ENCODE measurements at regions not wholly inside any gene's neighbourhood (a gene's known extent, or its start where the extent isn't known, plus 50 kb on each side); places are given as distances from the start of the nearest gene placed in this dataset.

- Histone ChIP-seq H3K9ac (ENCODE audit: low read length in 3 of 3) (no peak overlapping the region), H3K36me3 (ENCODE audit: control insufficient read depth in 2 of 3, insufficient read depth in 3 of 3, low read length in 3 of 3) (no peaks in the 10 kb centered on the region), H3K4me3 (ENCODE audit: low read length in 3 of 3) (no peak overlapping the region), H3K9me3 (ENCODE audit: control insufficient read depth in 2 of 3, insufficient read depth in 1 of 3, low read length in 3 of 3) (no peaks in the 10 kb centered on the region), H3K4me1 (ENCODE audit: control insufficient read depth in 2 of 3, insufficient read depth in 2 of 3, low read depth in 1 of 3, low read length in 3 of 3) (peaks cover 0 to 4% (median 0%) of the 10 kb centered on the region in 3 donors), H3K27me3 (ENCODE audit: control insufficient read depth, insufficient read depth, low read length) (no peaks in the 10 kb centered on the region), H3K27ac (ENCODE audit: low read depth in 2 of 2, low read length in 2 of 2) (no peak overlapping the region)
- intact Hi-C loops (cut with DNase I) = no loop called here
- FAIRE-seq = no peak
- DNase-seq = peak in 4 of 5 donors; percentile 58 to 73 (median 65)
- TF ChIP-seq, protein P1, sequence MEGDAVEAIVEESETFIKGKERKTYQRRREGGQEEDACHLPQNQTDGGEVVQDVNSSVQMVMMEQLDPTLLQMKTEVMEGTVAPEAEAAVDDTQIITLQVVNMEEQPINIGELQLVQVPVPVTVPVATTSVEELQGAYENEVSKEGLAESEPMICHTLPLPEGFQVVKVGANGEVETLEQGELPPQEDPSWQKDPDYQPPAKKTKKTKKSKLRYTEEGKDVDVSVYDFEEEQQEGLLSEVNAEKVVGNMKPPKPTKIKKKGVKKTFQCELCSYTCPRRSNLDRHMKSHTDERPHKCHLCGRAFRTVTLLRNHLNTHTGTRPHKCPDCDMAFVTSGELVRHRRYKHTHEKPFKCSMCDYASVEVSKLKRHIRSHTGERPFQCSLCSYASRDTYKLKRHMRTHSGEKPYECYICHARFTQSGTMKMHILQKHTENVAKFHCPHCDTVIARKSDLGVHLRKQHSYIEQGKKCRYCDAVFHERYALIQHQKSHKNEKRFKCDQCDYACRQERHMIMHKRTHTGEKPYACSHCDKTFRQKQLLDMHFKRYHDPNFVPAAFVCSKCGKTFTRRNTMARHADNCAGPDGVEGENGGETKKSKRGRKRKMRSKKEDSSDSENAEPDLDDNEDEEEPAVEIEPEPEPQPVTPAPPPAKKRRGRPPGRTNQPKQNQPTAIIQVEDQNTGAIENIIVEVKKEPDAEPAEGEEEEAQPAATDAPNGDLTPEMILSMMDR (IDR thresholded peaks at IDR 0.05; ENCODE audit: borderline replicate concordance, extremely low read depth, insufficient read depth) = peak; percentile 48
Measured at GRCh38 chr2:236512902-236513435, 56.7 kb upstream of the ACKR3 start.

GRCh38 chr2:236513956-236514355 is 55.7 kb upstream of the ACKR3 start:
- Histone ChIP-seq H3K36me3 (ENCODE audit: control insufficient read depth in 2 of 3, insufficient read depth in 3 of 3, low read length in 3 of 3) (no peaks in the 10 kb centered on the region), H3K4me3 (ENCODE audit: low read length in 3 of 3) (no peak overlapping the region), H3K9ac (ENCODE audit: low read length in 3 of 3) (no peak overlapping the region), H3K27me3 (ENCODE audit: control insufficient read depth, insufficient read depth, low read length) (no peaks in the 10 kb centered on the region), H3K27ac (ENCODE audit: low read depth in 2 of 2, low read length in 2 of 2) (no peak overlapping the region), H3K9me3 (ENCODE audit: control insufficient read depth in 2 of 3, insufficient read depth in 1 of 3, low read length in 3 of 3) (no peaks in the 10 kb centered on the region), H3K4me1 (ENCODE audit: control insufficient read depth in 2 of 3, insufficient read depth in 2 of 3, low read depth in 1 of 3, low read length in 3 of 3) (peaks cover 0 to 4% (median 0%) of the 10 kb centered on the region in 3 donors)
- TF ChIP-seq, protein P1 (IDR thresholded peaks at IDR 0.05; ENCODE audit: borderline replicate concordance, extremely low read depth, insufficient read depth) = no peak
- intact Hi-C loops (cut with DNase I) = no loop called here
- no peak for FAIRE-seq
- no peak for DNase-seq

- no peak overlapping the region for H3K27ac ChIP-seq (ENCODE audit: low read depth in 2 of 2, low read length in 2 of 2)
- peaks cover 0 to 4% (median 0%) of the 10 kb centered on the region in 3 donors for H3K4me1 ChIP-seq (ENCODE audit: control insufficient read depth in 2 of 3, insufficient read depth in 2 of 3, low read depth in 1 of 3, low read length in 3 of 3)
- no peak overlapping the region for H3K9ac ChIP-seq (ENCODE audit: low read length in 3 of 3)
- no peak overlapping the region for H3K4me3 ChIP-seq (ENCODE audit: low read length in 3 of 3)
- no peaks in the 10 kb centered on the region for H3K27me3 ChIP-seq (ENCODE audit: control insufficient read depth, insufficient read depth, low read length)
- H3K9me3 ChIP-seq (ENCODE audit: control insufficient read depth in 2 of 3, insufficient read depth in 1 of 3, low read length in 3 of 3) = no peaks in the 10 kb centered on the region
- FAIRE-seq = no peak
- TF ChIP-seq, protein P1 (IDR thresholded peaks at IDR 0.05; ENCODE audit: borderline replicate concordance, extremely low read depth, insufficient read depth) = no peak
- no peaks in the 10 kb centered on the region for H3K36me3 ChIP-seq (ENCODE audit: control insufficient read depth in 2 of 3, insufficient read depth in 3 of 3, low read length in 3 of 3)
- DNase-seq = no peak
- intact Hi-C loops (cut with DNase I) = no loop called here
Measured at GRCh38 chr2:236516708-236517107, 52.9 kb upstream of the ACKR3 start.

Data from kidney (tissue), 13 donors.